CD14-positive monocyte (primary cell): ENCODE measurements at regions not wholly inside any gene's neighbourhood (a gene's known extent, or its start where the extent isn't known, plus 50 kb on each side); places are given as distances from the start of the nearest gene placed in this dataset.

ENCODE experiments used
- DNase-seq, 3 donors: peaks; one replicate each; pipeline ENCODE4 v3.0.0-alpha.2; 2011 to 2022
- H2AFZ ChIP-seq: 2 replicates; pipeline ENCODE4 v1.6.0; 2012; ENCODE audit warnings: mild to moderate bottlenecking, low read depth, low read length, inconsistent platforms; ENCODE audit not compliant: insufficient read depth, poor library complexity, severe bottlenecking
- H3K27ac ChIP-seq, 2 donors: 1 replicate in 1 of 2; 2 replicates in 1 of 2; pipeline ENCODE4 v1.5.1; 2012 to 2013; ENCODE audit warnings: low read length in 2 of 2, control low read depth in 1 of 2, inconsistent platforms in 1 of 2, low read depth in 1 of 2, mild to moderate bottlenecking in 1 of 2
- H3K27me3 ChIP-seq, 2 donors: one replicate each; pipeline versions ENCODE4 v1.6.0 to v1.6.1; 2011 to 2013; ENCODE audit warnings: low read length in 2 of 2; ENCODE audit not compliant: control insufficient read depth in 2 of 2, insufficient read depth in 2 of 2
- H3K36me3 ChIP-seq, 2 donors: replicated peaks in 1 of 2; 1 replicate in 1 of 2; 2 replicates in 1 of 2; pipeline versions ENCODE4 v1.5.1 to v1.6.1; 2012 to 2013; ENCODE audit warnings: low read length in 2 of 2, control low read depth in 1 of 2, inconsistent platforms in 1 of 2, mild to moderate bottlenecking in 1 of 2; ENCODE audit not compliant: insufficient read depth in 2 of 2, control insufficient read depth in 1 of 2
- H3K4me1 ChIP-seq, 2 donors: 1 replicate in 1 of 2; 2 replicates in 1 of 2; pipeline versions ENCODE4 v1.5.1 to v1.6.1; 2012 to 2013; ENCODE audit warnings: low read length in 2 of 2, control low read depth in 1 of 2, inconsistent platforms in 1 of 2, mild to moderate bottlenecking in 1 of 2, moderate library complexity in 1 of 2; ENCODE audit not compliant: insufficient read depth in 2 of 2, control insufficient read depth in 1 of 2
- H3K4me2 ChIP-seq: replicated peaks from 2 replicates; pipeline ENCODE3; 2012; ENCODE audit warnings: low read length, moderate library complexity, mild to moderate bottlenecking; ENCODE audit not compliant: poor library complexity, severe bottlenecking; ENCODE audit errors: extremely low read depth
- H3K4me3 ChIP-seq, 3 experiments: fragments of 200-600 bp in 1 of 3; sonication (generic) in 1 of 3; replicated peaks in 1 of 3; 1 replicate in 2 of 3; 2 replicates in 1 of 3; pipeline ENCODE4 v1.5.1; 2011 to 2013; ENCODE audit warnings: low read length in 3 of 3, mild to moderate bottlenecking in 3 of 3, control low read depth in 2 of 3, low read depth in 2 of 3, inconsistent platforms in 1 of 3, moderate library complexity in 1 of 3
- H3K79me2 ChIP-seq: 2 replicates; pipeline ENCODE4 v1.6.0; 2012; ENCODE audit warnings: mild to moderate bottlenecking, control low read depth, inconsistent platforms, low read length, moderate library complexity; ENCODE audit not compliant: insufficient read depth
- H3K9ac ChIP-seq: 2 replicates; pipeline ENCODE4 v1.6.0; 2017; ENCODE audit warnings: low read length, mild to moderate bottlenecking; ENCODE audit not compliant: insufficient read depth, poor library complexity, severe bottlenecking
- H3K9me3 ChIP-seq, 2 donors: replicated peaks in 1 of 2; 1 replicate in 1 of 2; 2 replicates in 1 of 2; pipeline versions ENCODE4 v1.5.1 to v1.6.1; 2012 to 2013; ENCODE audit warnings: low read length in 2 of 2, control low read depth in 1 of 2; ENCODE audit not compliant: control insufficient read depth in 1 of 2, insufficient read depth in 1 of 2
- H4K20me1 ChIP-seq: 2 replicates; pipeline ENCODE4 v1.6.0; 2012; ENCODE audit warnings: mild to moderate bottlenecking, low read length, control low read depth, moderate library complexity; ENCODE audit not compliant: insufficient read depth
- H3K27ac Mint-ChIP-seq, 7 donors: one replicate each; pipeline ENCODE4 v1.8.0; 2020; ENCODE audit warnings: mild to moderate bottlenecking in 7 of 7, mixed read lengths in 7 of 7, moderate library complexity in 6 of 7, inconsistent platforms in 2 of 7
- H3K27me3 Mint-ChIP-seq, 3 donors: one replicate each; pipeline ENCODE4 v1.8.0; 2021 to 2022; ENCODE audit warnings: low read depth in 3 of 3, mild to moderate bottlenecking in 3 of 3, mixed read lengths in 3 of 3, moderate library complexity in 3 of 3, inconsistent platforms in 1 of 3
- H3K36me3 Mint-ChIP-seq, 2 donors: one replicate each; pipeline ENCODE4 v1.8.0; 2020; ENCODE audit warnings: mixed read lengths in 2 of 2, inconsistent platforms in 1 of 2, mild to moderate bottlenecking in 1 of 2
- H3K4me1 Mint-ChIP-seq: one replicate; pipeline ENCODE4 v1.8.0; 2020; ENCODE audit warnings: mild to moderate bottlenecking, mixed read lengths
- H3K4me3 Mint-ChIP-seq, 2 donors: one replicate each; pipeline ENCODE4 v1.8.0; 2020; ENCODE audit warnings: mild to moderate bottlenecking in 2 of 2, mixed read lengths in 2 of 2, moderate library complexity in 1 of 2
- H3K9me3 Mint-ChIP-seq, 7 donors: one replicate each; pipeline ENCODE4 v1.8.0; 2020 to 2022; ENCODE audit warnings: mixed read lengths in 7 of 7, mild to moderate bottlenecking in 6 of 7, moderate library complexity in 6 of 7, inconsistent platforms in 2 of 7
- CTCF ChIP-seq: fragments of 200-600 bp; IDR thresholded peaks from one replicate; pipeline ENCODE4 v1.8.0; 2022; ENCODE audit warnings: antibody characterized with exemption, mild to moderate bottlenecking
- WGBS: methylation state at CpG from one replicate; pipeline ENCODE4 v1.1.5; 2013; ENCODE audit warnings: missing lambda C conversion rate; ENCODE audit not compliant: insufficient coverage; 5-methylcytosine and 5-hydroxymethylcytosine counted together
- intact Hi-C, 2 donors: fragments of 100-400 bp; cut with micrococcal nuclease; formaldehyde crosslinking; loops; one replicate each; pipeline versions ENCODE4 v1.15.0 to v1.15.1; 2023

DNA sequence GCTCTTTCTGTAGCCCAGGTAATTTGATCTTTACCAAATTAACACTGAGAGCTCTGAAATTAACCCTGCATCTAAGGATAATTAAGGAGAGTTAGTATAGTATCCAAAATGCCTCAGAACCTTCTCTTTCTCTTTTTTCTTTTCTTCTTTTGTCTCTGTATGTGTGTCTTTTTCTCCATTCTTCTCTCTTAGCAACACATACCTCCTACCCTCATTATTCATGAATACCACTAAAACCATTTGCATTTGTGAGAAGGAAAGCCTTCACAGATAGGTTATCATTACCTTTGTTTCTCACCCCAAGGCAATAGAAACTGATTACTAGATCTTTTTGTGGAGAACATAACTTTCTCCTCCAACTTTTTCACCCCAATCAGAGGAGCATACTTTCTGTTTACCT is 376.5 kb upstream of the NXPH2 start:
- Histone ChIP-seq H3K27ac (no peak overlapping the region), H3K9ac (no peak overlapping the region), H3K9me3 (peaks cover 0 to 5% of the 10 kb centered on the region in 2 donors), H3K36me3 (no peaks in the 10 kb centered on the region), H2AFZ (no peak overlapping the region), H3K4me1 (no peaks in the 10 kb centered on the region), H3K4me2 (no peak overlapping the region), H3K27me3 (no peaks in the 10 kb centered on the region), H4K20me1 (no peaks in the 10 kb centered on the region), H3K4me3 (no peak overlapping the region), H3K79me2 (no peaks in the 10 kb centered on the region)
- H3K36me3 Mint-ChIP-seq = no peaks in the 10 kb centered on the region
- intact Hi-C loops = no loop called here
- H3K27me3 Mint-ChIP-seq = no peaks in the 10 kb centered on the region
- H3K9me3 Mint-ChIP-seq = peaks cover 0 to 3% (median 0%) of the 10 kb centered on the region in 7 donors
- H3K27ac Mint-ChIP-seq = no peak overlapping the region
- H3K4me3 Mint-ChIP-seq = no peak overlapping the region
- TF ChIP-seq CTCF = no peak
- no peak for DNase-seq
- H3K4me1 Mint-ChIP-seq = no peaks in the 10 kb centered on the region

DNA sequence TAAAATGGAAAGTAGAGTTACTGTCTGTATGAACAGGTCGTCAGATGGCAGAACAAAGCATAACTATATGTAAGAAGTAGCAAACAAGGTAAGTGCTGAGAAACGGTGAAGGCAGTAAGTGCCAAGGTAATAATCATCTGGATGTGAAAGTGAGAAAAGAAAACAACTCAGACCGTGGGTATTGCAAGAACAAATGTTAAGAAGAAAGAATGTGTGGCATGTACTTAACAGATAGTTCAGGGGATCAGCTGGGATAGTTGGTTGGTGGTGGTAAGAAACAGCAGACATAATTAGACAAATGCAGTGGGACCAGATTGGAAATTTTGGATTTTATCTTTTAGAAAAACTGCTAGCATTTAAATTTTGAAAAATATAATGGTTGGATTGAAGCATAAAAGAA is 375.8 kb upstream of the NXPH2 start:
- H3K27me3 ChIP-seq = no peaks in the 10 kb centered on the region
- no peak overlapping the region for H3K4me3 ChIP-seq
- Mint-ChIP-seq H3K4me1 (no peaks in the 10 kb centered on the region), H3K27me3 (no peaks in the 10 kb centered on the region), H3K4me3 (no peak overlapping the region), H3K9me3 (peaks cover 0 to 3% (median 0%) of the 10 kb centered on the region in 7 donors), H3K27ac (no peak overlapping the region), H3K36me3 (no peaks in the 10 kb centered on the region)
- WGBS = 22% methylated on average over 3 of the region's 3 CpGs
- H3K4me1 ChIP-seq = no peaks in the 10 kb centered on the region
- H4K20me1 ChIP-seq = no peaks in the 10 kb centered on the region
- no peaks in the 10 kb centered on the region for H3K79me2 ChIP-seq
- no peak overlapping the region for H2AFZ ChIP-seq
- no peak overlapping the region for H3K9ac ChIP-seq
- H3K4me2 ChIP-seq = no peak overlapping the region
- H3K27ac ChIP-seq = no peak overlapping the region
- peaks cover 0 to 5% of the 10 kb centered on the region in 2 donors for H3K9me3 ChIP-seq
- intact Hi-C loops = no loop called here
- no peak for DNase-seq
- TF ChIP-seq CTCF = no peak
- no peaks in the 10 kb centered on the region for H3K36me3 ChIP-seq
